ENCODE measurements at regions not wholly inside any gene's neighbourhood (a gene's known extent, or its start where the extent isn't known, plus 50 kb on each side); places are given as distances from the start of the nearest gene placed in this dataset.

DNA sequence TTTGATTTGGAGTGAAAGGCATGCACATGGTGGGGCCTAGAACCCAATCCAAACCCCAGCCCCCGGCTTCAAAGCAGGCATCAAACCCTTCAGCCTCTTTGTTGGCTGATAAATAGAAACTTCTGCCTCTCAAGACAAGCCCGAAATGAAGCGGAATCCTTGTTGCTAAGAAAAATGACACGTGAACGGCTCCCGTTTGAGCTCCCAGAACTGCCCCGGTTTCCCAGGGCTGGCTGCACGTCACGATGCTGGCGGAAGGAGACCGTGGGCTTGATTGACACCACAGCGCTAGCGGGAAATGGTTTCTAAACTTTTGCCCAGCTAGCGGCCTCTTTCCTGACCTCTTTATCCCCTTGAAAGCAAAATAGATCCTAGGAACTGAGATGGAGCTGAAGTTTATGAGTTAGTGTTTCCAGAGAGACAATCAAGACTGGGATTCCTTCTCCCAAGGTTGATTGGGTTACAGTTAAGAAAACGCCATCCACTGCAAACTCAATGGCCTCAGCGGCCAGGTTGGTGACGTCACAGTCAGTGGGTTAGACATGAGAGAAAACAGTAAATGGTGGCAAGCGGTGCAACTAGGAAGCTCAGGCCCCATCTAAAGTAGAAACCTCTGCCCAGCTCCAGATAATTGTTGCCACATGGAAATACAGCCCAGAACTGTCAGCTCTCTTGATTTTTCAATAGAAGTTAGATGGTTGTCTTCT, 117.0 kb downstream of the ANKRD60 start:
- DNase-seq (ENCODE audit: low read depth): no peak

DNA sequence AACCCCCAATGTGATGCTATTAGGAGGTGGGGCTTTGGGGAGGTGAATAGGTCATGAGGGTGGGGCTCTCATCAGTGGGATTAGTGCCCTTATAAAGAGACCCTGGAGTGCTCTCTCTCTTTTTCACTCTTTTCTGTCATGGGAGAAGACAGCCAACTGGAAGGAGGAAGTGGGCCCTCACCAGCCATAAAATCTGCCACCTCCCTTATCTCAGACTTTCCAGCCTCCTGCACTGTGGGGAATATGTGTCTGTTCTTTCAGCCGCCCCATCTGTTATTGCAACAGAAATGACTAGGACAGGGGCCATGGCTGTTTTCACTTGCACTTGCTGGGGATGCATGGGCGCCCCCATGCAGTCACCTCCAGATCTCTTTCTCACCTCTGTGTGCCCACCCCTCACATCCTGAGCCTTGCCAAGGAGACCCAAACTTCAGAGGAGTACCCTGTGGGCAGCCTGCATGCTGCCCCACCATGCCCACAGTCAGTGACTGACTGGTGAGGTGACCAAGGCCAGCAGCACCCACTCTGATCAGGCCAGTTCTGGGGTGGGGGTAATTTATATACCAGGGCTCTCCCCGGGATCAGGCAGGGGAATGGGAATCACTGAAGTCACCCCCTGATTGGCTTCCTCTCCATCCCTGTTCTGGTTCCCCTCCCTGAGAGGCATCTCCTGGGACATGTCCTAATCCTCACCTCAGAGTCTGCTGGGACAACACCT, 118.4 kb downstream of the ANKRD60 start:
- DNase-seq (ENCODE audit: low read depth): no peak

GRCh38 chr20:58109126-58109880, 119.2 kb downstream of the ANKRD60 start:
- peak; percentile 32 for DNase-seq (ENCODE audit: low read depth)

- no peak for DNase-seq (ENCODE audit: low read depth)
These were observed 120.9 kb downstream of the ANKRD60 start for GRCh38 chr20:58107533-58107932.

DNA sequence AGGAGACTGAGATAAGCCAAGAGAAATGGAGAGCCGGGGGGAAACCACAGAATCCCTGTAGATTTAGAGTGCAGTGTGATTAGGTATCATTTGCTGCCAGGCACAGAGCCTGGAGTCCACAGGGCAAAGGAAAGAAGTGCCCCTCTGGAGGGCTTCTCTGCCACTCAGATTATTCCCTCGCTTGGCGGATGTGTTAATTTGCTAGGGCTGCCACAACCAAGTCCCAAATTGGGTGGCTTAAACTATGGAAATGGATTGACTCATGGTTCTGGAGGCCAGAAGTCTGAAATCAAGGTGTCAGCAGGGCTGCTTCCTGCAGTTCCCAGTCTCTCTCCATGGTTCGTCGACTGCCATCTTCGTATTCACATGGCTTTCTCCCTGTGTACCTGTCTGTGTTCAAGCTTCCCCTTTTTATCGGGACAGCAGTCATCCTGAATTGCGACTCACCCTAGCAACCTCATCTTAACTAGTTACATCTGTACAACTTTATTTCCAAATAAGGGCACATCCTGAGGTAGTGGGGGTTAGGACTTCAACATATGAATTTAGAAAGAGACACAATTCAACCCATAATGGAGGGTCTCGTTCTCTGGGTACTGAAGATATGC, 122.2 kb downstream of the ANKRD60 start:
- DNase-seq (ENCODE audit: low read depth): no peak

DNA sequence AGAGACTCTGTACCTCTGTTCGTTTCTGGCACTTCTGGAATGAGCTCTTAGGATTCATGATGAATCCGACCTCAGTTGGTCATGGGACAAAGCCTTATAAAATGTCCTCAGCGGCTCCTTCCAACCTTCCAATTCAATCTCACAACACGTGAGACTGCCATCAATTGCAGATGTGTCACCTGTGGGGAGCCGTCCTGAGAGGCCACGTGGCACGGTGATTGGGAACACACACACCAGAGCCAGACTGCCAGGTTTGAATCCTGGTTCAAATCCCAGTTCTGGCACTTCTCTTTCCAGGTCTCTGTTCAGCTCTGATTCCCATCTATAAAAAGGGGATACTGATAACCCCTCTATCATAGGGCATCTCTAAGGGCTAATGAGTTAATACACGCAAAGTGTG, 124.5 kb downstream of the ANKRD60 start:
- no peak for DNase-seq (ENCODE audit: low read depth)

- DNase-seq (ENCODE audit: low read depth): no peak
These were observed 124.9 kb downstream of the ANKRD60 start for GRCh38 chr20:58103517-58103904.

- DNase-seq (ENCODE audit: low read depth): no peak
These were observed 125.5 kb downstream of the ANKRD60 start for GRCh38 chr20:58102744-58103516.

DNA sequence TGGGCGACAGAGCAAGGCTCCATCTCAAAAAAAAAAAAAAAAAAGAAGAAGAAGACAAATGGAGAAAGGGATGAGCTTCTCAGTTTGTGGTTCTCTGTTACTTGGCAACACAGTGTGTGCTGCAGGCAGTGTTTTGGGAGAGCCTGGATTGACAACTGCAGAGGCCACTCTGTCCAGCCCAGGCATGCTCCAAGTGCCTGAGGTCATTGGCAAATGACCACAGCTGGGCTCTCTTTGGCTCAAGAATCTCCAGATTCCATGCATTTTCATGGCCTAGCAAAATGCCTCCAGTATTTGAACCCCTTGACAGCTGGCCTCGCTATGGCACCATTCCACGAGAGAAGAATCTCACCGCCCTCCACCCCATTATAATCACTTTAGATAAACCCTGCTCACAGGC, 126.2 kb downstream of the ANKRD60 start:
- no peak for DNase-seq (ENCODE audit: low read depth)

DNA sequence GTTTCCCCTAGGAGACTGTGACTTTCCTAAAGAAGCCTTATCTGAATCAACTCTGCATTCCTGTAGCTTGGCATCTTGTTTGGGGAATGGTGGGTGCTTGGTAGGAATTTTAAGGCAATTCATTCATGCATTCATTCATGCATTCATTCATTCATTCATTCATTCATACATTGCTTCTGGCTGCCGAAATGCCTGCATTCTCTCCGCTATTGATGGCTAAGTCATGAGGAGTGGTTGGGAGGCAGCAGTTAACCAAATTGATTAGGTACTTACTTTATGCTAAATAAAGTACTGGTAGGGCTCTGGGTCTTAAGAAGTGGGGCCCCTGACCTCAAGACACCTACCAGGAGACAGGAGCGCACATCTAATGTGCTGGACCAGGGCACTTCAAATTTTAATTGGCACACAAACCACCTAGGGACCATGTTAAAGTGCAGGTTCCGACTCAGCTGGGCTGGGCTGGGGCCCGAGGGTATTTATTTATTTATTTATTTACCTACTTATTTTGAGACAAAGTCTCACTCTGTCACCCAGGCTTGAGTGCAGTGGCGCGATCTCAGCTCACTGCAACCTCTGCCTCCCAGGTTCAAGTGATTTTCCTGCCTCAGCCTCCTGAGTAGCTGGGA, 127.6 kb downstream of the ANKRD60 start:
- no peak for DNase-seq (ENCODE audit: low read depth)

- DNase-seq (ENCODE audit: low read depth): no peak
These were observed 128.3 kb downstream of the ANKRD60 start for GRCh38 chr20:58099956-58100730.

DNA sequence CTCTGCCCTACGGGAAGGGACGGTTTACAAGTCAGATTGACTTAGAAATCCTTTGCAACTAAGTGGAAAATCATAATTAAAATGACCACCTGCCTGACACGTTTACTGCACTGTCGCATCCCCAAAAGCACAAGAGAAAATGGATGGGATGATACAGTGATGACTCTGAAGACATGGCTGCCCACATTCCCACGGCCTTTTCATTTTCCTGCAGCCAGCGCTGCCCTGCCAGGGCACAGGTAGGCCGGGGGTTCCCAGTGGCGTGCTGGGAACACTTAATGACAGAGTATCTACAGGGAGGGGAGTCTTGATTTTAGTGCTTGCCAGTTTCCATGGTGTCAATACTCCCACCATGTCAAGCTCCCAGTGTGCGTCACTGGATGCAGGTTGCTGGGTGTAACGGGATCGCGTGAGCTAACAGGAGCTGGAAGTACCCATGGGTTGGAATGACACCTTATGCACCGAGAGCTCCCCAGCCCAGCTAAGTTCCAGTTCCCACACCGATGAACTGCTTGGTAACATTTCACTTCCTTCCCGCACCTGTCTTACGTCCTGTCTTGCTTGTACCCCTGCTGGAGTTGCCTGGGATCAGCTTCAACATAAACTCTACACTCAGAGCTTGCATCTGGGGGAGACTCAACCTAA, 129.0 kb downstream of the ANKRD60 start:
- no peak for DNase-seq (ENCODE audit: low read depth)

GRCh38 chr20:58098571-58098970, 129.9 kb downstream of the ANKRD60 start:
- no peak for DNase-seq (ENCODE audit: low read depth)

- DNase-seq (ENCODE audit: low read depth): no peak
These were observed 130.5 kb downstream of the ANKRD60 start for GRCh38 chr20:58097943-58098342.

DNA sequence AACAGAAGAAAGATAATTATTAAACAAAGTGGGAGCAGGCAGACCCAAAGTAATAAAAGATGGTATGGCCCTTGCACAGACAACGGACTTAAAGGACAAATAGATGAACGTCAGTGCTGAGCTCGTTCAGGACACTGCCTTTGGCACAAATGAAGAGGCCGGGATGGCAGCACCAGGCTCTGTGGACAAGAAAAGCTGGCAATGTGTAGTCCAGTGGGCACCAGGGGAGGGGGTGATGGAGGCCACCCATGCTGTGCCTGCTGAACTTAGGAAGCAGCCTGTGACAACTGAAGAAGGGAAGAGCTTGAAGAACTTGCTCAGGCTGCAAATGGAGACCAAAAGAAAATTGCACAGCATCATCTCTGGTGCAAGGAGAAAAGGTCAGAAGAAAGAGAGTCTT, 131.0 kb downstream of the ANKRD60 start:
- no peak for DNase-seq (ENCODE audit: low read depth)

- no peak for DNase-seq (ENCODE audit: low read depth)
These were observed 131.5 kb downstream of the ANKRD60 start for GRCh38 chr20:58096880-58097423.

DNA sequence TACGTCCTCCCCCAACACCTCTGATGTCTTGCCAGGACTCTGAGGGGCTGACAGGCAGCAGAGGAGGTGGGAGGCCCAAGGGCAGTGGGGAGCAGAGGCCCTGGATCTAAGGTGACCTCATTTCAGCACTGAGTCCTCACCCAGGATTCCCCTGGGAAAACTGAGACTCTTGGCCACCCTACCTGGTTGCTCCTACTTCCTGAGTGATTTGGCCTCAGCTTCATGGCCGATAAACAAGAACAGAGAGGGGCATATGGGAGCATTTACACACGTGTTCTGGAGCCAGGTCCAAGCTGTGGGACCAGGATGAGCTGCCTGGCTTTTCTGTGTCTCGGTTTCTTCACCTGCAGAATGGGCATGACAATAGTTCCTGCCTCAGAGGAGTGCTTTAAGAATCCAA, 133.8 kb downstream of the ANKRD60 start:
- DNase-seq (ENCODE audit: low read depth): no peak

DNA sequence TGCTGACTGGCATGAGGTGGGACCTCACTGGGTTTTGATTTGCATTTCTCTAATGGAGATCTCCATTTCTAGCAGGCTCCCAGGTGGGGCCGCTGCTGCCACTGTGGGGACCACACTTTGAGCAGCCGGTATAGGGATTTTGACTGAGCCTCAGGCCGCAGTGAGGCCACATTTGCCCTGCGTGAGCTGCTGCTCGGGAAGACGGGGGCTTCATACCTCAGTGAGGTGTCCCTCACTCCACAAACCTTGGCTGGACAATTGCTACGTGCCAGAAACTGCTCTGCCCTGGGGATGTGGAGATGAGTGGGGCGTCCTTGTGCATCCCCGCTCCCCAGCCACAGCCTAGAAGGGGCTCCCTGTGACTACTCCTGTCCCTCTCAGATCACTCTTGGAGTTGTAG, 134.3 kb downstream of the ANKRD60 start:
- no peak for DNase-seq (ENCODE audit: low read depth)

- DNase-seq (ENCODE audit: low read depth): no peak
These were observed 135.6 kb downstream of the ANKRD60 start for GRCh38 chr20:58092871-58093270.

GRCh38 chr20:58092353-58092752, 136.1 kb downstream of the ANKRD60 start:
- no peak for DNase-seq (ENCODE audit: low read depth)

All from renal cortical epithelial cell (primary cell).